OCI-LY1 (cell line): ENCODE measurements at regions not wholly inside any gene's neighbourhood (a gene's known extent, or its start where the extent isn't known, plus 50 kb on each side); places are given as distances from the start of the nearest gene placed in this dataset.

Experiments used
- EZH2 ChIP-seq: fragments of 200-600 bp; sonication (generic), shearing (Covaris generic); IDR thresholded peaks from 2 replicates; pipeline ENCODE4 v1.8.0; 2017; ENCODE audit warnings: borderline replicate concordance, mixed run types, mild to moderate bottlenecking, antibody characterized with exemption, low read length, moderate library complexity, mixed read lengths
- TF ChIP-seq, protein P1 (sequence below): fragments of 200-600 bp; sonication (generic), shearing (Covaris generic); IDR thresholded peaks from 2 replicates; pipeline ENCODE4 v1.5.1; 2017; ENCODE audit warnings: mild to moderate bottlenecking, antibody characterized with exemption, low read length, moderate library complexity, mixed read lengths

DNA sequence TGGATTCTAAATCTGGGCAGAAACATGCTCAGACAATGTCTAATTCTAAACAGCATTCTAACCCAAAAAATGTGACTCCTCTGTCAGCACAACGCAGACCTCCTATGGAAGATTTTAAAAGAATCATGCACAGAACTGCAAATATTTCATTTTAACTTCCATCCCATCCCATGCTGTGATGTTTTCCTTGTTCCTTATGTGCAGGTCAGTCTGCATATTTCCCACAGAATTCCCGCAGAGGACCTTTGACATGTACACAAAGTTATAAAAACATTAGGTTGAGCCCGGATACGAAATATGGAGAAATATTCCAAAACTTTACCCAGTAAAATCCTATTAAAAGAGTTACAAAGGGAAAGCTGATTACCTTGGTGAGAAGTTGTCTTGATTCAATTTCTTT lies 467.1 kb upstream of the EPHA7 start:
- TF ChIP-seq, protein P1, sequence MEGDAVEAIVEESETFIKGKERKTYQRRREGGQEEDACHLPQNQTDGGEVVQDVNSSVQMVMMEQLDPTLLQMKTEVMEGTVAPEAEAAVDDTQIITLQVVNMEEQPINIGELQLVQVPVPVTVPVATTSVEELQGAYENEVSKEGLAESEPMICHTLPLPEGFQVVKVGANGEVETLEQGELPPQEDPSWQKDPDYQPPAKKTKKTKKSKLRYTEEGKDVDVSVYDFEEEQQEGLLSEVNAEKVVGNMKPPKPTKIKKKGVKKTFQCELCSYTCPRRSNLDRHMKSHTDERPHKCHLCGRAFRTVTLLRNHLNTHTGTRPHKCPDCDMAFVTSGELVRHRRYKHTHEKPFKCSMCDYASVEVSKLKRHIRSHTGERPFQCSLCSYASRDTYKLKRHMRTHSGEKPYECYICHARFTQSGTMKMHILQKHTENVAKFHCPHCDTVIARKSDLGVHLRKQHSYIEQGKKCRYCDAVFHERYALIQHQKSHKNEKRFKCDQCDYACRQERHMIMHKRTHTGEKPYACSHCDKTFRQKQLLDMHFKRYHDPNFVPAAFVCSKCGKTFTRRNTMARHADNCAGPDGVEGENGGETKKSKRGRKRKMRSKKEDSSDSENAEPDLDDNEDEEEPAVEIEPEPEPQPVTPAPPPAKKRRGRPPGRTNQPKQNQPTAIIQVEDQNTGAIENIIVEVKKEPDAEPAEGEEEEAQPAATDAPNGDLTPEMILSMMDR, result no peak
- TF ChIP-seq EZH2, result no peak
